Activated naive CD8-positive, alpha-beta T cell treated with anti-CD3 and anti-CD28 coated beads, Interleukin-2, amount 50 U/mL, for 24 hours (primary cell): ENCODE measurements at regions not wholly inside any gene's neighbourhood (a gene's known extent, or its start where the extent isn't known, plus 50 kb on each side); places are given as distances from the start of the nearest gene placed in this dataset.
"Not testable (repeated sequence)": the region's sequence is repeated elsewhere in the genome, so short reads cannot be mapped to it uniquely, and the experiment has no call there.

ENCODE experiments used
- ATAC-seq: fragments of 150-1000 bp; cut with Tn5 transposase; one replicate; pipeline ENCODE4 v1.10.0; 2021
- DNase-seq: peaks from one replicate; pipeline ENCODE4 v3.0.0; 2021
- H3K27ac Mint-ChIP-seq: one replicate; pipeline ENCODE4 v1.8.0; 2021; ENCODE audit warnings: mild to moderate bottlenecking, mixed read lengths
- H3K27me3 Mint-ChIP-seq: one replicate; pipeline ENCODE4 v1.8.0; 2021; ENCODE audit warnings: mixed read lengths
- H3K36me3 Mint-ChIP-seq: one replicate; pipeline ENCODE4 v1.8.0; 2021; ENCODE audit warnings: low read depth, mixed read lengths
- H3K4me1 Mint-ChIP-seq: one replicate; pipeline ENCODE4 v1.8.0; 2021; ENCODE audit warnings: mixed read lengths
- H3K4me3 Mint-ChIP-seq: one replicate; pipeline ENCODE4 v1.8.0; 2021; ENCODE audit warnings: mild to moderate bottlenecking, moderate library complexity, mixed read lengths
- H3K9me3 Mint-ChIP-seq: one replicate; pipeline ENCODE4 v1.8.0; 2021; ENCODE audit warnings: mixed read lengths

DNA sequence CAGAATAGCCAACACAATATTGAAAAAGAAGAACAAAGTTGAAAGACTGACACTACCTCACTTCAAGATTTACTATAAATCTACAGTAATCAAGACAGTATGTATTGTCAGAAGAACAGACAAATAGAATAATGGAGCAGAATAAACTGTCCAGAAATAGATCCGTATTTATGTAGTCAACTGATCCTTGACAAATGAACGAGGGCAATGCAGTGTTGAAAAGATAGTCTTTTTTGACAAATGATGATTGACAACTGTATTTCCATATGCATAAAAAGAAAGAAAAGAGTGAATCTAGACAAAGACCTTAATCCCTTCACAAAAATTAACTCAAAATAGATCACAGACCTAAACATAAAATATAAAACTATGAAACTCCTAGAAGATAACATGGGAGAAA, 767.1 kb downstream of the KCNA4 start:
- Mint-ChIP-seq H3K4me3 (no peak overlapping the region), H3K4me1 (no peaks in the 10 kb centered on the region), H3K9me3 (peaks cover 12% of the 10 kb centered on the region), H3K27ac (no peak overlapping the region), H3K27me3 (no peaks in the 10 kb centered on the region), H3K36me3 (no peaks in the 10 kb centered on the region)
- ATAC-seq (no peak), DNase-seq (no peak)

- Mint-ChIP-seq H3K27ac (no peak overlapping the region), H3K9me3 (peaks cover 10% of the 10 kb centered on the region), H3K27me3 (no peaks in the 10 kb centered on the region), H3K4me1 (no peaks in the 10 kb centered on the region), H3K4me3 (no peak overlapping the region), H3K36me3 (no peaks in the 10 kb centered on the region)
- DNase-seq (no peak), ATAC-seq (no peak)
Observed at GRCh38 chr11:29244355-29244754, 772.5 kb downstream of the KCNA4 start.

DNA sequence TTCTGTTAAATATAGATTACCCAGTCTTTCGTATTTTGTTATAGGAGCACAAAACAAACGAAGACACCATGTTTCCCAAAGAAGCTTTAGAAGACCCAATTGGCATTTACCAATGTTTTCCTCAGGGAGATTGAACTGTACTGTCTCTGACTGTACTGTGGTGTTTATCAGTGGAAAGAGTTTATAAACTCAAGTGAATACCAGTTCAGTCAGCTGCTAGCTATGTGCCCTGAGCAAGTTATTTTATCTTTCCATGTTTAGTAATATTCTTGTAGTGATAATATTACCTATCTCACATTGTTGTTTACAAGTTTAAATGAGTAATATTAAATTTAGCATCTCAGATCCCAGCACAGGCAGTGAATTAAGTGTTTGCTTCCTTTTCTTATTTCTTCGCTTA, 773.2 kb downstream of the KCNA4 start:
- peaks cover 10% of the 10 kb centered on the region for H3K9me3 Mint-ChIP-seq
- no peak overlapping the region for H3K27ac Mint-ChIP-seq
- H3K36me3 Mint-ChIP-seq = no peaks in the 10 kb centered on the region
- ATAC-seq (no peak), DNase-seq (no peak)
- H3K4me3 Mint-ChIP-seq = no peak overlapping the region
- no peaks in the 10 kb centered on the region for H3K4me1 Mint-ChIP-seq
- no peaks in the 10 kb centered on the region for H3K27me3 Mint-ChIP-seq

GRCh38 chr11:29231991-29232390, 784.8 kb downstream of the KCNA4 start:
- no peak overlapping the region for H3K27ac Mint-ChIP-seq
- DNase-seq (no peak), ATAC-seq (no peak)
- no peaks in the 10 kb centered on the region for H3K36me3 Mint-ChIP-seq
- H3K9me3 Mint-ChIP-seq = peaks cover 20% of the 10 kb centered on the region
- H3K27me3 Mint-ChIP-seq = no peaks in the 10 kb centered on the region
- H3K4me1 Mint-ChIP-seq = no peaks in the 10 kb centered on the region
- no peak overlapping the region for H3K4me3 Mint-ChIP-seq

GRCh38 chr11:29231586-29231985, 785.2 kb downstream of the KCNA4 start:
- H3K4me3 Mint-ChIP-seq = no peak overlapping the region
- DNase-seq = no peak
- no peaks in the 10 kb centered on the region for H3K27me3 Mint-ChIP-seq
- peaks cover 16% of the 10 kb centered on the region for H3K9me3 Mint-ChIP-seq
- no peaks in the 10 kb centered on the region for H3K36me3 Mint-ChIP-seq
- H3K27ac Mint-ChIP-seq = no peak overlapping the region
- H3K4me1 Mint-ChIP-seq = no peaks in the 10 kb centered on the region
- ATAC-seq = no peak

- no peaks in the 10 kb centered on the region for H3K4me1 Mint-ChIP-seq
- no peaks in the 10 kb centered on the region for H3K36me3 Mint-ChIP-seq
Observed at GRCh38 chr11:29227811-29228210, 789.0 kb downstream of the KCNA4 start.

GRCh38 chr11:29224739-29225384, 792.0 kb downstream of the KCNA4 start:
- ATAC-seq (no peak), DNase-seq (no peak)
- H3K27ac Mint-ChIP-seq = no peak overlapping the region
- no peaks in the 10 kb centered on the region for H3K4me1 Mint-ChIP-seq
- peaks cover 15% of the 10 kb centered on the region for H3K9me3 Mint-ChIP-seq
- H3K4me3 Mint-ChIP-seq = no peak overlapping the region
- H3K36me3 Mint-ChIP-seq = no peaks in the 10 kb centered on the region
- H3K27me3 Mint-ChIP-seq = no peaks in the 10 kb centered on the region

More at GRCh38 chr11:29227811-29228210, 789.0 kb downstream of the KCNA4 start:
- no peak for DNase-seq
- H3K27ac Mint-ChIP-seq = no peak overlapping the region
- H3K4me3 Mint-ChIP-seq = no peak overlapping the region
- H3K9me3 Mint-ChIP-seq = peaks cover 3% of the 10 kb centered on the region
- H3K27me3 Mint-ChIP-seq = no peaks in the 10 kb centered on the region
- ATAC-seq = no peak

GRCh38 chr11:29219531-29219930, 797.3 kb downstream of the KCNA4 start:
- not testable (repeated sequence) for ATAC-seq, H3K4me1 Mint-ChIP-seq, H3K27ac Mint-ChIP-seq, DNase-seq, H3K36me3 Mint-ChIP-seq, H3K27me3 Mint-ChIP-seq, H3K4me3 Mint-ChIP-seq
- H3K9me3 Mint-ChIP-seq = peaks cover 31% of the 10 kb centered on the region

DNA sequence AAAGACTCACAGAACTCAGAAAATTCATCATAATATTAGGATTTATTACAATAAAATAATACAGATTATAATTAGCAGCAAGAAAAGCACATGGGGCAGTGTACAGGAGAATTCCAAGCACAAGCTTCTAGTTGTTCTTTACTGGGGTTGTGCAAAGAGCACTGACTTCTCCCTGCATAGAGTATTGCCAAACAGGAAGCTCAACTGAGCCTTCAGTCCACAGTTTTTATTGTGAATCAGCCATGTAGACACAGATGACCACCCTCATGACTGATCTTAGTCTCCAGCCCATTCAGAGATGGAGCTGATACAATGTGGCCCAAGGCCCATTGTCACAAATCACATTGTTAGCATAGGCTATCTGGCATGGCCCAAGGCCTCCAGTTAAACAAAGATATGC, 798.9 kb downstream of the KCNA4 start:
- Mint-ChIP-seq H3K27ac (no peak overlapping the region), H3K9me3 (peaks cover 35% of the 10 kb centered on the region), H3K4me3 (no peak overlapping the region), H3K36me3 (no peaks in the 10 kb centered on the region), H3K4me1 (no peaks in the 10 kb centered on the region), H3K27me3 (no peaks in the 10 kb centered on the region)
- DNase-seq (no peak), ATAC-seq (no peak)

- no peak for ATAC-seq
- no peak overlapping the region for H3K4me3 Mint-ChIP-seq
- H3K4me1 Mint-ChIP-seq = no peaks in the 10 kb centered on the region
- no peak overlapping the region for H3K27ac Mint-ChIP-seq
- no peak for DNase-seq
- no peaks in the 10 kb centered on the region for H3K27me3 Mint-ChIP-seq
- peaks cover 27% of the 10 kb centered on the region for H3K9me3 Mint-ChIP-seq
- no peaks in the 10 kb centered on the region for H3K36me3 Mint-ChIP-seq
Observed at GRCh38 chr11:29214833-29215232, 802.0 kb downstream of the KCNA4 start.

DNA sequence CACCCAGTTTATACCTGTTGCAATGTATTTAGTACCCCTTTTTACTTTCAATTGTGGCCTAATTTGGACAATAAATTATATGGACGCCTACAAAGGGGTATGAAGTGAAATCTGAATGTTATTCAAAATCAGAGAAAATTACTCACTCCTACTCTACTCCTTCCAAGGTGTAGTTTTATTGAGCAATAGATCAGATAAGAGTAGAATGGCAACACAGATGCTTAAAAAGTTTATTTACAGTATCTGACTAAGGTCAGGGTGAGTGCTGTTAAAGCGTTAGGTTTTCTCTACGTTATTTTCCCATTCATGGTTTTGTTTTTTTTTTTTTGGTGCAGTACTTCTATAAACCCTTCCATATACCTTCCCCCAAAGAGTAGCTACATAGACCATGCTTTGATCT, 805.6 kb downstream of the KCNA4 start:
- ATAC-seq = no peak
- no peaks in the 10 kb centered on the region for H3K36me3 Mint-ChIP-seq
- peaks cover 13% of the 10 kb centered on the region for H3K9me3 Mint-ChIP-seq
- H3K4me3 Mint-ChIP-seq = no peak overlapping the region
- no peak for DNase-seq
- H3K27ac Mint-ChIP-seq = no peak overlapping the region
- H3K27me3 Mint-ChIP-seq = no peaks in the 10 kb centered on the region
- no peaks in the 10 kb centered on the region for H3K4me1 Mint-ChIP-seq

DNA sequence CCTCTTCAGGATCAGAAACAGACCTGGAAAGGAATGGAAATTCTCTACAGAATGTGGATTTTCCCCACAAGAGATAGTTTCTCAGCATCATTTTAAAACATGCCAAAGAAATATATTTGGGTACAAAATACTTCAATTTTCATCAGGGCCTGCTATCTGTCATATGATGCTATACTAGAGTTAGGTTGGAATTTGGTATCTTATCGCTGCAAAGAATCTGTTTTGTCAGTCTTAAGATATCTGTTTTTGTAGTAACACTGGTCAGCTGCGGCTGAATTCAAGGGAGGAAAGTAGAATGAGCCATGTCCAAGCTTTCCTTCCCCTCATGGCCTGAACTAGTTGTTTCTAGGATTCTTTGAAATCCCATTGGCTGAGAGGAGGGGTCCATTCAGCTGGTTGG, 806.4 kb downstream of the KCNA4 start:
- no peak overlapping the region for H3K27ac Mint-ChIP-seq
- no peak overlapping the region for H3K4me3 Mint-ChIP-seq
- no peaks in the 10 kb centered on the region for H3K27me3 Mint-ChIP-seq
- ATAC-seq = no peak
- peaks cover 8% of the 10 kb centered on the region for H3K9me3 Mint-ChIP-seq
- H3K4me1 Mint-ChIP-seq = no peaks in the 10 kb centered on the region
- no peaks in the 10 kb centered on the region for H3K36me3 Mint-ChIP-seq
- no peak for DNase-seq

DNA sequence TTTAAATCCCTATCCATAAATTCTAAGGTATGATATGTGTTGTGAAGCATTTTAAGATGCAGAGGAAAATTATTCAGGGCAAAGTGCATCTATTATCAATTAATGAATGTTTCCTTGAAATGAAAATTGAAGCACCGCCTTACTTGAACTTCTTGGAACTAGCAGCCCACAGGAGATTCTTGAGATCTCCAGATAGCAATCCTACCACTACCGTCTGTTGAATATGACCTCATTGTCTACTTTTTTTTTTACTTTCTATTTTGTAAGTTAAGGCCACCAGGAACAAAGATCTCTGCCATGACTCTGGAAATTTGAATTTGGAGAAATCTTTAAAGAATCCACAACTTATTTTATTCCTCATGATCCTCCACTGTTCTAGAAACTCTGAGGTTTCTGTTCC, 808.7 kb downstream of the KCNA4 start:
- no peak for DNase-seq
- H3K4me1 Mint-ChIP-seq = no peaks in the 10 kb centered on the region
- H3K36me3 Mint-ChIP-seq = no peaks in the 10 kb centered on the region
- H3K9me3 Mint-ChIP-seq = peaks cover 4% of the 10 kb centered on the region
- no peak overlapping the region for H3K27ac Mint-ChIP-seq
- no peaks in the 10 kb centered on the region for H3K27me3 Mint-ChIP-seq
- ATAC-seq = no peak
- H3K4me3 Mint-ChIP-seq = no peak overlapping the region

GRCh38 chr11:29200791-29201562, 815.9 kb downstream of the KCNA4 start:
- Mint-ChIP-seq H3K27me3 (no peaks in the 10 kb centered on the region), H3K27ac (no peak overlapping the region), H3K4me1 (no peaks in the 10 kb centered on the region), H3K36me3 (no peaks in the 10 kb centered on the region), H3K9me3 (peaks cover 4% of the 10 kb centered on the region), H3K4me3 (no peak overlapping the region)
- ATAC-seq (no peak), DNase-seq (no peak)

DNA sequence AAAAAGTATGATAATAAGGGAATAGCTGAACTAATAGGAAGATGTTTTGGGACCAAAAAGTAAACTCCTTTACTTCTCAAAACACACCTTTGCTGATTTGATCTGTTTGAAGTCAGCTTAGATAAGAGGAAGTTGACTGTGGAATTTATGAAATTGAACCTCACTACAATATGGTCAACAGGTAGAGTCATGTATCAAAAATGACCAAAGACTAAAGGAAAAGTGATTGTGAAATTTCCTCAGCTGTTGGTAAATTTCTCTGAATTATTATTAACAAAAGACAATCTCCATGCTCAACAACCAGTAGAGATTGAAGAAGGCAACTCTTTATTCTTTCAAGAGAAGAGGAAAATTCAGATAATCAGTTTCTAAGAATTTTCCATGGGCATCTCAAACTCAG, 826.5 kb downstream of the KCNA4 start:
- ATAC-seq (no peak), DNase-seq (no peak)
- Mint-ChIP-seq H3K9me3 (peaks cover 4% of the 10 kb centered on the region), H3K27ac (no peak overlapping the region), H3K27me3 (no peaks in the 10 kb centered on the region), H3K36me3 (no peaks in the 10 kb centered on the region), H3K4me3 (no peak overlapping the region), H3K4me1 (no peaks in the 10 kb centered on the region)
